Loucy (cell line): ENCODE measurements at regions not wholly inside any gene's neighbourhood (a gene's known extent, or its start where the extent isn't known, plus 50 kb on each side); places are given as distances from the start of the nearest gene placed in this dataset.

Source experiments
- CTCF ChIP-seq: fragments of 200-600 bp; sonication (generic); conservative IDR thresholded peaks from 2 replicates; pipeline ENCODE4 v1.5.1; 2014; ENCODE audit warnings: mild to moderate bottlenecking, antibody characterized with exemption, low read length
- EZH2phosphoT487 ChIP-seq: fragments of 200-600 bp; IDR thresholded peaks from 2 replicates; pipeline ENCODE4 v1.6.1; 2018; ENCODE audit warnings: antibody characterized with exemption, mild to moderate bottlenecking, moderate library complexity, borderline replicate concordance

GRCh38 chr11:56932572-56933220 is 56.0 kb upstream of the OR5AK2 start:
- TF ChIP-seq CTCF, result no peak
- TF ChIP-seq EZH2phosphoT487, result no peak
